ENCODE measurements at regions not wholly inside any gene's neighbourhood (a gene's known extent, or its start where the extent isn't known, plus 50 kb on each side); places are given as distances from the start of the nearest gene placed in this dataset.

DNA sequence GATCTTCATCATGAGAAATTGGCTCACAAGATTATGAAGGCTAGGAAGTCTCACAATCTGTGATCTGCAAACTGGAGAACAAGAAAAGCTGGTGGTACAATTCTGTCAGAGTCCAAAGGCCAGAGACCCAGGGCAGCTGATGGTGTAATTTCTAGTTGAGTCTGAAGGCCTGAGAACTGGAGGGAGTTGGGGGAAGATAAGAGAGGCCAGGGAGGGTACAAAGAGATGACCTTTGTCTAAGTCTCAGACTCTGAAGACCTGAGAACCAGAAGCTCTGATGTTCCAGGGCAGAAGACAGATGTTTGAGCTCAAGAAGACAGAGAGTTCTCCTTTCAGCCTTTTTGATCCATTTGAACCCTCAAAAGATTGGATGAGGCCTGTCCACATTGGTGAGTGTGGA is 280.6 kb downstream of the HDGFL1 start:
- no peaks in the 10 kb centered on the region for H3K27me3 ChIP-seq (ENCODE audit: insufficient read depth, low read length)

More for the DNA sequence above, 280.6 kb downstream of the HDGFL1 start:
- no peaks in the 10 kb centered on the region for H3K36me3 ChIP-seq (ENCODE audit: control insufficient read depth in 1 of 2, insufficient read depth in 2 of 2, low read length in 2 of 2)
- RAD21 ChIA-PET (ENCODE audit: low non-redundant PET in 1 of 2, low total read pairs in 2 of 2, uncharacterized antibody in 2 of 2, unreplicated experiment in 2 of 2): no interaction called here
- H3K4me1 ChIP-seq (ENCODE audit: control insufficient read depth in 1 of 2, insufficient read depth in 2 of 2, low read length in 2 of 2): no peaks in the 10 kb centered on the region
- DNase-seq (ENCODE audit: low read depth, low spot score): no peak
- no peak overlapping the region for H3K9ac ChIP-seq (ENCODE audit: low read length)
- no peak overlapping the region for H2AFZ ChIP-seq (ENCODE audit: low read depth, low read length, poor library complexity, severe bottlenecking)
- H3K27ac ChIP-seq (ENCODE audit: low read depth, low read length): no peak overlapping the region
- H3K4me3 ChIP-seq (replicated peaks in 1 of 2; ENCODE audit: low read depth in 1 of 2, low read length in 2 of 2): no peak overlapping the region
- TF ChIP-seq, protein P1, sequence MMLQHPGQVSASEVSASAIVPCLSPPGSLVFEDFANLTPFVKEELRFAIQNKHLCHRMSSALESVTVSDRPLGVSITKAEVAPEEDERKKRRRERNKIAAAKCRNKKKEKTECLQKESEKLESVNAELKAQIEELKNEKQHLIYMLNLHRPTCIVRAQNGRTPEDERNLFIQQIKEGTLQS (IDR thresholded peaks at IDR 0.05): no peak
- no peak for TF ChIP-seq YY1 (IDR thresholded peaks at IDR 0.05; ENCODE audit: extremely low read depth, insufficient replicate concordance, low read depth, low read length)
- no peak for TF ChIP-seq POLR2A (IDR thresholded peaks at IDR 0.05; ENCODE audit: borderline replicate concordance, extremely low read depth, insufficient read depth, insufficient read length)
- TF ChIP-seq, protein P2, sequence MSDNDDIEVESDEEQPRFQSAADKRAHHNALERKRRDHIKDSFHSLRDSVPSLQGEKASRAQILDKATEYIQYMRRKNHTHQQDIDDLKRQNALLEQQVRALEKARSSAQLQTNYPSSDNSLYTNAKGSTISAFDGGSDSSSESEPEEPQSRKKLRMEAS (IDR thresholded peaks at IDR 0.05): no peak
- TF ChIP-seq ELF1 (IDR thresholded peaks at IDR 0.05; ENCODE audit: borderline replicate concordance, low read depth): no peak
- no peak for TF ChIP-seq EZH2 (IDR thresholded peaks at IDR 0.05)
- no peak for TF ChIP-seq POLR2AphosphoS5 (IDR thresholded peaks at IDR 0.05; ENCODE audit: low read depth, low read length)
- TF ChIP-seq, protein P3, sequence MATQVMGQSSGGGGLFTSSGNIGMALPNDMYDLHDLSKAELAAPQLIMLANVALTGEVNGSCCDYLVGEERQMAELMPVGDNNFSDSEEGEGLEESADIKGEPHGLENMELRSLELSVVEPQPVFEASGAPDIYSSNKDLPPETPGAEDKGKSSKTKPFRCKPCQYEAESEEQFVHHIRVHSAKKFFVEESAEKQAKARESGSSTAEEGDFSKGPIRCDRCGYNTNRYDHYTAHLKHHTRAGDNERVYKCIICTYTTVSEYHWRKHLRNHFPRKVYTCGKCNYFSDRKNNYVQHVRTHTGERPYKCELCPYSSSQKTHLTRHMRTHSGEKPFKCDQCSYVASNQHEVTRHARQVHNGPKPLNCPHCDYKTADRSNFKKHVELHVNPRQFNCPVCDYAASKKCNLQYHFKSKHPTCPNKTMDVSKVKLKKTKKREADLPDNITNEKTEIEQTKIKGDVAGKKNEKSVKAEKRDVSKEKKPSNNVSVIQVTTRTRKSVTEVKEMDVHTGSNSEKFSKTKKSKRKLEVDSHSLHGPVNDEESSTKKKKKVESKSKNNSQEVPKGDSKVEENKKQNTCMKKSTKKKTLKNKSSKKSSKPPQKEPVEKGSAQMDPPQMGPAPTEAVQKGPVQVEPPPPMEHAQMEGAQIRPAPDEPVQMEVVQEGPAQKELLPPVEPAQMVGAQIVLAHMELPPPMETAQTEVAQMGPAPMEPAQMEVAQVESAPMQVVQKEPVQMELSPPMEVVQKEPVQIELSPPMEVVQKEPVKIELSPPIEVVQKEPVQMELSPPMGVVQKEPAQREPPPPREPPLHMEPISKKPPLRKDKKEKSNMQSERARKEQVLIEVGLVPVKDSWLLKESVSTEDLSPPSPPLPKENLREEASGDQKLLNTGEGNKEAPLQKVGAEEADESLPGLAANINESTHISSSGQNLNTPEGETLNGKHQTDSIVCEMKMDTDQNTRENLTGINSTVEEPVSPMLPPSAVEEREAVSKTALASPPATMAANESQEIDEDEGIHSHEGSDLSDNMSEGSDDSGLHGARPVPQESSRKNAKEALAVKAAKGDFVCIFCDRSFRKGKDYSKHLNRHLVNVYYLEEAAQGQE (IDR thresholded peaks at IDR 0.05; ENCODE audit: low read depth): no peak
- no peak for TF ChIP-seq ZFX (IDR thresholded peaks at IDR 0.05)
- TF ChIP-seq RAD21 (IDR thresholded peaks at IDR 0.05; ENCODE audit: low read depth): no peak
- intact Hi-C loops (cut with micrococcal nuclease): no loop called here
- no peaks in the 10 kb centered on the region for H3K9me2 ChIP-seq (ENCODE audit: insufficient read depth)
- no peaks in the 10 kb centered on the region for H3K79me2 ChIP-seq (ENCODE audit: insufficient read depth, low read length)
- H3K9me3 ChIP-seq (ENCODE audit: control insufficient read depth in 1 of 2, insufficient read depth in 1 of 2, low read depth in 1 of 2, low read length in 2 of 2): peaks cover 0 to 3% of the 10 kb centered on the region in 2 experiments; a peak in 1 of 4 replicates
- BruUV-seq (replicated peaks): no TSS peak
- H4K20me1 ChIP-seq (ENCODE audit: insufficient read depth): no peaks in the 10 kb centered on the region
- no peak overlapping the region for H3K4me2 ChIP-seq (ENCODE audit: low read length)
- POLR2A ChIA-PET: no interaction called here
- CTCF ChIA-PET: no interaction called here
- ATAC-seq: no peak
